ENCODE measurements at regions not wholly inside any gene's neighbourhood (a gene's known extent, or its start where the extent isn't known, plus 50 kb on each side); places are given as distances from the start of the nearest gene placed in this dataset.

DNA sequence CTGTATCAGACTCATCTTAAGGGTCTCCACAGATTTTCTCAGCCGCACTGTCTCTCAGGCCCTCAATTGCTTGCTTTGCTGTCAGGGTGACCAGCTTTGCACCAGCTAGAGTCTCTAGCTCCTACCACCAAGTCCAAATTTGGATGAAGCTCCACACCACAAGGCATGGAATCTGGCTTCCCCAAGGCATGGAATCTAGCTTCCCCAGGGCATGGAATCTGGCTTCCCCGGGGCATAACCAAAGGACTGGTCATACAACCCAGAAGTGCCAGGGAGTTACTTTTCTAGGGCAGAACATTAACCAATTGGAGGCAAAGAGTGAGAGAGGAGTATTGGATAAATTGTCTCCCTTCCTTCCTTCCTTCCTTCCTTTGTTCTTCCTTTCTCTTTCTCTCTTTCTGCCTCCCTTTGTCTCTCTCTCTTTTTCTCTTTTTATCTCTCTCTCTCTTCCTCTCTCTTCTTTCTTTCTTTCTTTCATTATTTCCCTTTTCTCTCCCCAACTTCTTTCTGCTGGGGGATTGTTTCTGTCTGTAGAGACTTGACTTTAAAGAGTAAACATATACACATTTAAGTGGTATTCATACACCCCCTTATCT lies 76.9 kb upstream of the HAO2 start:
- no peak for ATAC-seq

DNA sequence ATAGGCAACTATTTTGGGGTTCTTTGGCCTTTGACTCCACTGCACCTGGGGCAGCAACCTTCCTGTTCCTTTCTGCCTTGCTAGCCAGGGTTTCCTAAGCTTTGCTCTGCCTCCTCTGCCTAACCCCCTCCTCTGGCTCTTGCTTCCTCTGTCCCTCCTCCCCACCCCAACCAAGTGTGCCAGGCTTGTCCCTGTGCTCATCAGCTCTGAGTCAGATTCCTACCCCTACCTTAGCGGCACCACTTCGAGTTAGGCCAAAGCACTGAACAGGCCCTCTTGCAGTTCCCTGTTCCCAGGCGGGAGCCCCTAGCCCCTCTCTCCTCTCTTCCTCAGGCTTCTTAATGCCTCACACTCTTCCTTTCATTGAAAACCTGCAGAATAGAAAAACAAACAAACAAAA lies 74.8 kb upstream of the HAO2 start:
- Histone ChIP-seq H3K4me3 (no peak overlapping the region), H3K9me3 (no peaks in the 10 kb centered on the region), H3K27me3 (no peaks in the 10 kb centered on the region), H3K4me1 (no peaks in the 10 kb centered on the region), H3K27ac (no peak overlapping the region), H3K36me3 (no peaks in the 10 kb centered on the region)
- intact Hi-C loops (cut with DNase I) = no loop called here
- ATAC-seq (no peak), DNase-seq (no peak)
- no peak for TF ChIP-seq POLR2A (IDR thresholded peaks at IDR 0.05)
- TF ChIP-seq, protein P1, sequence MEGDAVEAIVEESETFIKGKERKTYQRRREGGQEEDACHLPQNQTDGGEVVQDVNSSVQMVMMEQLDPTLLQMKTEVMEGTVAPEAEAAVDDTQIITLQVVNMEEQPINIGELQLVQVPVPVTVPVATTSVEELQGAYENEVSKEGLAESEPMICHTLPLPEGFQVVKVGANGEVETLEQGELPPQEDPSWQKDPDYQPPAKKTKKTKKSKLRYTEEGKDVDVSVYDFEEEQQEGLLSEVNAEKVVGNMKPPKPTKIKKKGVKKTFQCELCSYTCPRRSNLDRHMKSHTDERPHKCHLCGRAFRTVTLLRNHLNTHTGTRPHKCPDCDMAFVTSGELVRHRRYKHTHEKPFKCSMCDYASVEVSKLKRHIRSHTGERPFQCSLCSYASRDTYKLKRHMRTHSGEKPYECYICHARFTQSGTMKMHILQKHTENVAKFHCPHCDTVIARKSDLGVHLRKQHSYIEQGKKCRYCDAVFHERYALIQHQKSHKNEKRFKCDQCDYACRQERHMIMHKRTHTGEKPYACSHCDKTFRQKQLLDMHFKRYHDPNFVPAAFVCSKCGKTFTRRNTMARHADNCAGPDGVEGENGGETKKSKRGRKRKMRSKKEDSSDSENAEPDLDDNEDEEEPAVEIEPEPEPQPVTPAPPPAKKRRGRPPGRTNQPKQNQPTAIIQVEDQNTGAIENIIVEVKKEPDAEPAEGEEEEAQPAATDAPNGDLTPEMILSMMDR (IDR thresholded peaks at IDR 0.05) = no peak
- WGBS, 4 donors = 70 to 83% (median 74%) methylated on average over 3 of the region's 3 CpGs

More for the DNA sequence above, 76.9 kb upstream of the HAO2 start:
- no peak overlapping the region for H3K4me3 ChIP-seq
- H3K27ac ChIP-seq = no peak overlapping the region
- intact Hi-C loops (cut with DNase I) = no loop called here
- whole genome bisulfite sequencing, 4 donors = 23 to 76% (median 48%) methylated on average over 2 of the region's 2 CpGs
- no peaks in the 10 kb centered on the region for H3K9me3 ChIP-seq
- TF ChIP-seq, protein P1 (IDR thresholded peaks at IDR 0.05) = no peak
- TF ChIP-seq POLR2A (IDR thresholded peaks at IDR 0.05) = no peak
- H3K27me3 ChIP-seq = no peaks in the 10 kb centered on the region
- H3K4me1 ChIP-seq = no peaks in the 10 kb centered on the region
- DNase-seq = no peak
- no peaks in the 10 kb centered on the region for H3K36me3 ChIP-seq

DNA sequence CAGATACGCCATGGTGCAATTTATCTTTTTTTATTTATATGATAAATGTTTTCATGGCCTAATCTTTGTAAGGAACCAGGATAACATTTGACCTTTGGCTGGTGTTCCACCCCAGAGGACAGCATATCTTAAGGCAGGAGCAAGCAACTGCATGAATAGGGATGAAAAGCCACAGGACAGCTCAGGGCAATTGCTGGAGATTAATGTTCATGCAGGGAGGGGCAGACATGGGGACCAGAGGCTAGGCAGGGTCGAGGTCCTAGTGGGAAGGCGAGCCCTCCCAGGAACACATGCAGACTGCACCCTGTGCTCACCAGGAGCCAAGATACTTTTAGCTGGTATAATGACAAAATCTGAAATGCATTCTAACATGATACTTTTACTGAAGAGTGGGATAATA lies 74.4 kb upstream of the HAO2 start:
- H3K27ac ChIP-seq = no peak overlapping the region
- TF ChIP-seq POLR2A (IDR thresholded peaks at IDR 0.05) = no peak
- H3K36me3 ChIP-seq = no peaks in the 10 kb centered on the region
- H3K9me3 ChIP-seq = no peaks in the 10 kb centered on the region
- no peaks in the 10 kb centered on the region for H3K4me1 ChIP-seq
- 56 to 62% (median 61%) methylated on average over 3 of the region's 3 CpGs for WGBS, 4 donors
- DNase-seq = no peak
- no peak overlapping the region for H3K4me3 ChIP-seq
- intact Hi-C loops (cut with DNase I) = no loop called here
- ATAC-seq = no peak
- H3K27me3 ChIP-seq = no peaks in the 10 kb centered on the region

DNA sequence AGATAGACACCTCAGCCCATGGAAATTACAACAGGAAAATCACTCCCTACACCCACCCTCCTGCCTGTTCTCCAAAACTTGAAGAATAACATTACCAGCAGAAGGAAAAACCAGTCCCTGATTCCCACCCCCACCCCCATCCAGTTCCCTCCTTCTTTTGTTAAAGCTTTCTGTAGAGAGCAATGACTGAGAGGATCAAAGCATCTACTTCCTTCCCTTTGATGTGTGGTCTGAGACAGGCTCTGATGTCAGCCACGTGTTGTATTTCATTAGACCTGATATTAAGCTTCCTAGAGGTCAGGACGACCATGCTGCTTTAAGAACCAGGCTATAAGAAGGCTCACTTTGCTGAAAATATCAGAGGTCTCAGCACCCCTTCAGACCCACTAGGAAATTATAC lies 73.9 kb upstream of the HAO2 start:
- no peak for TF ChIP-seq POLR2A (IDR thresholded peaks at IDR 0.05)
- TF ChIP-seq, protein P1 (IDR thresholded peaks at IDR 0.05) = no peak
- WGBS, 4 donors = 8 to 15% (median 13%) methylated on average over 1 to 2 of the region's 2 CpGs
- Histone ChIP-seq H3K36me3 (no peaks in the 10 kb centered on the region), H3K27me3 (no peaks in the 10 kb centered on the region), H3K4me1 (no peaks in the 10 kb centered on the region), H3K9me3 (no peaks in the 10 kb centered on the region), H3K27ac (no peak overlapping the region), H3K4me3 (no peak overlapping the region)
- no peak for DNase-seq
- ATAC-seq = no peak
- intact Hi-C loops (cut with DNase I) = no loop called here

DNA sequence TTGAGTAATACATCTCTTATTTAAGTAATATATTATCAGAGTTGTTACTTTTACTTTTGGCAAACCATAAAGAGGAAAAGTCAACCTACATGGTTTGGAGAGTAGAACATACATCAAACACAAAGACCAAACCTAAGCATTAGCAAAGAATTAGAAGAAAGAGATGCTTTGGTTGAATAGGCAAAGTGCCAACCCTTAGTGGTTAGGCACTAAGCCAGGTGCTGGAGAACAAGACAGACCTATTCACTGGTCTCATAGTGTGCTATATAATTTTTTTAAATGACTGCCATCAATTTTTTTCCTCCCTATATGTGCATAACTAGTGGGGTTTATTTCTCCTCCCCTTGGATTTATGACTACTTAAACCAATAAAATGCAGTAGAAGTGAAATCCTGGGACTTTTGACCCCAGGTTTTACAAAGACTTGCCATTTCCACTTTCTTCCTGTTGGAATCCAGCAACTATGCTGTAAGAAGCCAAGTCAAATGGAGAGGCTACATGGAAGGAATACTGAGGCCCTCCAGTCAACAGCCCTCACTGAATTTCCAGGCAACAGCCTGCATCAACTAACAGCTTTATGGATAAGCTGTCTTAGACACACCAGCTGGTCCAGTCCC lies 69.8 kb upstream of the HAO2 start:
- Histone ChIP-seq H3K27me3 (no peaks in the 10 kb centered on the region), H3K4me3 (no peak overlapping the region), H3K9me3 (no peaks in the 10 kb centered on the region), H3K27ac (no peak overlapping the region), H3K36me3 (no peaks in the 10 kb centered on the region), H3K4me1 (no peaks in the 10 kb centered on the region)
- intact Hi-C loops (cut with DNase I) = no loop called here
- TF ChIP-seq, protein P1 (IDR thresholded peaks at IDR 0.05) = no peak
- TF ChIP-seq POLR2A (IDR thresholded peaks at IDR 0.05) = no peak
- ATAC-seq (no peak), DNase-seq (no peak)
